SK-N-SH (cell line): ENCODE measurements at regions not wholly inside any gene's neighbourhood (a gene's known extent, or its start where the extent isn't known, plus 50 kb on each side); places are given as distances from the start of the nearest gene placed in this dataset.

Experiments
- CTCF ChIA-PET: fragments of 300-600, 350-600 bp; formaldehyde crosslinking; extraction: SDS; loops from one replicate; lab custom pipeline; 2021; lab: Yijun Ruan, JAX
- POLR2A ChIA-PET: fragments of 350-600 bp; sonication (Branson Sonifier 250); formaldehyde crosslinking; extraction: SDS; loops from one replicate; lab custom pipeline; 2020; ENCODE audit warnings: antibody characterized with exemption, inconsistent platforms; lab: Yijun Ruan, JAX
- DNase-seq: peaks from one replicate; pipeline ENCODE4 v3.0.0; 2012
- H2AFZ ChIP-seq: fragments of 200-600 bp; sonication (generic); 2 replicates; pipeline ENCODE4 v1.8.1; 2016; ENCODE audit warnings: antibody characterized with exemption, mild to moderate bottlenecking, low read depth
- H3F3A ChIP-seq: fragments of 200-600 bp; sonication (generic); replicated peaks from 2 replicates; pipeline ENCODE3; 2016; ENCODE audit warnings: antibody characterized with exemption, mild to moderate bottlenecking; ENCODE audit not compliant: insufficient read depth
- H3K27ac ChIP-seq, 2 experiments: fragments of 200-500 bp in 1 of 2; fragments of 200-600 bp in 1 of 2; sonication (Bioruptor generic) in 1 of 2; sonication (generic), shearing (Covaris generic) in 1 of 2; 2 replicates each; pipeline versions ENCODE4 v1.5.1 to v1.6.1; 2014 to 2016; ENCODE audit warnings: low read depth in 2 of 2, inconsistent platforms in 1 of 2, low read length in 1 of 2, mild to moderate bottlenecking in 1 of 2, mixed read lengths in 1 of 2
- H3K27me3 ChIP-seq: fragments of 200-600 bp; sonication (generic), shearing (Covaris generic); 2 replicates; pipeline ENCODE4 v1.6.1; 2016; ENCODE audit warnings: mixed run types; ENCODE audit not compliant: insufficient read depth
- H3K36me3 ChIP-seq, 2 experiments: fragments of 200-500 bp in 1 of 2; fragments of 200-600 bp in 1 of 2; sonication (Bioruptor generic) in 1 of 2; sonication (generic) in 1 of 2; replicated peaks in 1 of 2; 2 replicates each; pipeline versions ENCODE3 to v1.5.1; 2014 to 2016; ENCODE audit warnings: low read length in 1 of 2, mild to moderate bottlenecking in 1 of 2; ENCODE audit not compliant: insufficient read depth in 2 of 2, control insufficient read depth in 1 of 2
- H3K4me1 ChIP-seq, 2 experiments: fragments of 200-500 bp in 1 of 2; fragments of 200-600 bp in 1 of 2; sonication (Bioruptor generic) in 1 of 2; sonication (generic), shearing (Covaris generic) in 1 of 2; 2 replicates each; pipeline versions ENCODE4 v1.5.1 to v1.6.1; 2014 to 2016; ENCODE audit warnings: low read depth in 1 of 2, low read length in 1 of 2, mixed run types in 1 of 2; ENCODE audit not compliant: insufficient read depth in 2 of 2, control insufficient read depth in 1 of 2
- H3K4me2 ChIP-seq: fragments of 200-600 bp; sonication (generic), shearing (Covaris generic); 2 replicates; pipeline ENCODE4 v1.6.1; 2017; ENCODE audit warnings: mixed run types
- H3K4me3 ChIP-seq, 2 experiments: fragments of 200-500 bp in 1 of 2; fragments of 200-600 bp in 1 of 2; sonication (Bioruptor generic) in 1 of 2; sonication (generic), shearing (Covaris generic) in 1 of 2; 2 replicates each; pipeline versions ENCODE4 v1.5.1 to v1.8.1; 2014 to 2016; ENCODE audit warnings: low read depth in 2 of 2, inconsistent platforms in 1 of 2, low read length in 1 of 2, mild to moderate bottlenecking in 1 of 2, mixed read lengths in 1 of 2, moderate library complexity in 1 of 2
- H3K79me2 ChIP-seq: fragments of 200-600 bp; sonication (generic); 2 replicates; pipeline ENCODE4 v1.8.1; 2017; ENCODE audit warnings: mild to moderate bottlenecking; ENCODE audit not compliant: insufficient read depth
- H3K9ac ChIP-seq: fragments of 200-600 bp; sonication (generic); 2 replicates; pipeline ENCODE4 v1.6.1; 2017; ENCODE audit warnings: mixed run types
- H3K9me2 ChIP-seq: fragments of 200-600 bp; sonication (generic); 2 replicates; pipeline ENCODE4 v1.6.1; 2017; ENCODE audit warnings: mixed run types
- H3K9me3 ChIP-seq: fragments of 200-600 bp; sonication (generic); 2 replicates; pipeline ENCODE4 v1.6.1; 2017; ENCODE audit warnings: mixed run types, mild to moderate bottlenecking, moderate library complexity
- H4K20me1 ChIP-seq: fragments of 200-600 bp; sonication (generic); 2 replicates; pipeline ENCODE4 v1.6.1; 2017; ENCODE audit warnings: mild to moderate bottlenecking, mixed run types; ENCODE audit not compliant: insufficient read depth
- EP300 ChIP-seq, 2 experiments: IDR thresholded peaks; 2 replicates each; pipeline versions ENCODE4 v1.4.0 to v1.6.1; 2012; ENCODE audit warnings: borderline replicate concordance in 1 of 2, low read depth in 1 of 2, low read length in 1 of 2
- EZH2phosphoT487 ChIP-seq: fragments of 200-600 bp; sonication (generic); IDR thresholded peaks from 2 replicates; pipeline ENCODE4 v1.6.1; 2017; ENCODE audit warnings: low read depth, mixed run types, mild to moderate bottlenecking, antibody characterized with exemption, moderate library complexity, borderline replicate concordance
- FOSL2 ChIP-seq: IDR thresholded peaks from 2 replicates; pipeline ENCODE4 v1.4.0; 2012; ENCODE audit warnings: low read depth, mild to moderate bottlenecking, moderate library complexity, borderline replicate concordance
- FOXM1 ChIP-seq: IDR thresholded peaks from 2 replicates; pipeline ENCODE4 v1.4.0; 2012; ENCODE audit warnings: low read depth, mild to moderate bottlenecking
- GABPA ChIP-seq: IDR thresholded peaks from 2 replicates; pipeline ENCODE4 v1.4.0; 2012; ENCODE audit warnings: low read depth, mild to moderate bottlenecking
- JUND ChIP-seq: IDR thresholded peaks from 2 replicates; pipeline ENCODE4 v1.4.0; 2012
- MXI1 ChIP-seq: IDR thresholded peaks from 2 replicates; pipeline ENCODE4 v1.6.1; 2012; ENCODE audit warnings: mild to moderate bottlenecking, low read depth, low read length, improper control_type of control experiment
- POLR2AphosphoS5 ChIP-seq: IDR thresholded peaks from 2 replicates; pipeline ENCODE4 v1.6.1; 2012; ENCODE audit warnings: low read depth, low read length
- RAD21 ChIP-seq: IDR thresholded peaks from 2 replicates; pipeline ENCODE4 v1.6.1; 2012; ENCODE audit warnings: mild to moderate bottlenecking, low read length
- RCOR1 ChIP-seq: fragments of 150-350 bp; IDR thresholded peaks from 2 replicates; pipeline ENCODE4 v1.6.1; 2017; ENCODE audit warnings: antibody characterized with exemption, low read length
- RFX5 ChIP-seq: IDR thresholded peaks from 2 replicates; pipeline ENCODE4 v1.6.1; 2012; ENCODE audit warnings: mild to moderate bottlenecking, improper control_type of control experiment, low read length
- RXRA ChIP-seq: IDR thresholded peaks from 2 replicates; pipeline ENCODE4 v1.4.0; 2012; ENCODE audit warnings: low read depth, mild to moderate bottlenecking, borderline replicate concordance
- SMC3 ChIP-seq: IDR thresholded peaks from 2 replicates; pipeline ENCODE4 v1.6.1; 2012; ENCODE audit warnings: low read depth, low read length, improper control_type of control experiment
- TCF12 ChIP-seq: IDR thresholded peaks from 2 replicates; pipeline ENCODE4 v1.4.0; 2012
- TEAD4 ChIP-seq: IDR thresholded peaks from 2 replicates; pipeline ENCODE4 v1.4.0; 2012; ENCODE audit warnings: mild to moderate bottlenecking, borderline replicate concordance; ENCODE audit not compliant: insufficient read depth
- YY1 ChIP-seq: IDR thresholded peaks from 2 replicates; pipeline ENCODE4 v1.4.0; 2012; ENCODE audit warnings: low read depth, mild to moderate bottlenecking
- WGBS: methylation state at CpG from one replicate; pipeline ENCODE4 v1.1.6; 2017; ENCODE audit warnings: low lambda C conversion rate; 5-methylcytosine and 5-hydroxymethylcytosine counted together
- TF ChIP-seq, protein P1 (sequence below): IDR thresholded peaks from 2 replicates; pipeline ENCODE4; 2012
- TF ChIP-seq, protein P2 (sequence below): IDR thresholded peaks from 2 replicates; pipeline ENCODE4 v1.4.0; 2012; ENCODE audit warnings: low read depth

GRCh38 chr9:2377834-2378233, 243.8 kb upstream of the VLDLR start:
- POLR2A ChIA-PET = no interaction called here
- WGBS = 10% methylated on average over 1 of the region's 1 CpG
- CTCF ChIA-PET = no interaction called here
- H3K9me2 ChIP-seq = no peaks in the 10 kb centered on the region
- H3F3A ChIP-seq = no peaks in the 10 kb centered on the region
- no peaks in the 10 kb centered on the region for H3K4me1 ChIP-seq
- DNase-seq = no peak
- H3K9me3 ChIP-seq = no peaks in the 10 kb centered on the region
- H3K4me2 ChIP-seq = no peak overlapping the region
- H3K4me3 ChIP-seq = no peak overlapping the region
- H3K36me3 ChIP-seq = no peaks in the 10 kb centered on the region
- H3K79me2 ChIP-seq = no peaks in the 10 kb centered on the region
- H3K27me3 ChIP-seq = no peaks in the 10 kb centered on the region
- TF ChIP-seq JUND (no peak), RAD21 (no peak), RXRA (no peak)
- TF ChIP-seq, protein P1, sequence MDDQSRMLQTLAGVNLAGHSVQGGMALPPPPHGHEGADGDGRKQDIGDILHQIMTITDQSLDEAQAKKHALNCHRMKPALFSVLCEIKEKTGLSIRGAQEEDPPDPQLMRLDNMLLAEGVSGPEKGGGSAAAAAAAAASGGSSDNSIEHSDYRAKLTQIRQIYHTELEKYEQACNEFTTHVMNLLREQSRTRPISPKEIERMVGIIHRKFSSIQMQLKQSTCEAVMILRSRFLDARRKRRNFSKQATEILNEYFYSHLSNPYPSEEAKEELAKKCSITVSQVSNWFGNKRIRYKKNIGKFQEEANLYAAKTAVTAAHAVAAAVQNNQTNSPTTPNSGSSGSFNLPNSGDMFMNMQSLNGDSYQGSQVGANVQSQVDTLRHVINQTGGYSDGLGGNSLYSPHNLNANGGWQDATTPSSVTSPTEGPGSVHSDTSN = no peak
- H2AFZ ChIP-seq = no peak overlapping the region
- H4K20me1 ChIP-seq = no peaks in the 10 kb centered on the region
- H3K9ac ChIP-seq = no peak overlapping the region
- H3K27ac ChIP-seq = no peak overlapping the region

- Histone ChIP-seq H3K4me1 (no peaks in the 10 kb centered on the region), H3K36me3 (no peaks in the 10 kb centered on the region), H3K4me2 (no peak overlapping the region), H3K27me3 (no peaks in the 10 kb centered on the region), H3K9ac (no peak overlapping the region), H4K20me1 (no peaks in the 10 kb centered on the region), H3K79me2 (no peaks in the 10 kb centered on the region), H3K27ac (no peak overlapping the region), H3K9me2 (no peaks in the 10 kb centered on the region), H3K4me3 (no peak overlapping the region), H3K9me3 (no peaks in the 10 kb centered on the region), H2AFZ (no peak overlapping the region), H3F3A (no peaks in the 10 kb centered on the region)
- CTCF ChIA-PET = no interaction called here
- WGBS = 36% methylated on average over 3 of the region's 3 CpGs
- TF ChIP-seq JUND (no peak), RCOR1 (no peak), POLR2AphosphoS5 (no peak), RAD21 (no peak), TCF12 (no peak), GABPA (no peak), EP300 (IDR thresholded peaks at IDR 0.05; ENCODE audit: borderline replicate concordance in 1 of 2, low read depth in 1 of 2, low read length in 1 of 2) (no peak), RXRA (no peak), YY1 (no peak), FOXM1 (no peak), SMC3 (no peak), FOSL2 (no peak), EZH2phosphoT487 (no peak), RFX5 (no peak), TEAD4 (no peak), MXI1 (no peak)
- TF ChIP-seq, protein P2, sequence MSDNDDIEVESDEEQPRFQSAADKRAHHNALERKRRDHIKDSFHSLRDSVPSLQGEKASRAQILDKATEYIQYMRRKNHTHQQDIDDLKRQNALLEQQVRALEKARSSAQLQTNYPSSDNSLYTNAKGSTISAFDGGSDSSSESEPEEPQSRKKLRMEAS = no peak
- TF ChIP-seq, protein P1 = no peak
- POLR2A ChIA-PET = no interaction called here
- DNase-seq = no peak
Observed at GRCh38 chr9:2378266-2378665, 243.3 kb upstream of the VLDLR start.
